Activated CD4-positive, CD25-positive, alpha-beta regulatory T cell (primary cell): ENCODE measurements at regions not wholly inside any gene's neighbourhood (a gene's known extent, or its start where the extent isn't known, plus 50 kb on each side); places are given as distances from the start of the nearest gene placed in this dataset.
"Not testable (repeated sequence)": the region's sequence is repeated elsewhere in the genome, so short reads cannot be mapped to it uniquely, and the experiment has no call there.

Experiments used
- DNase-seq, 4 experiments: peaks; one replicate each; lab custom pipeline; 2025; lab: John Stamatoyannopoulos, UW

DNA sequence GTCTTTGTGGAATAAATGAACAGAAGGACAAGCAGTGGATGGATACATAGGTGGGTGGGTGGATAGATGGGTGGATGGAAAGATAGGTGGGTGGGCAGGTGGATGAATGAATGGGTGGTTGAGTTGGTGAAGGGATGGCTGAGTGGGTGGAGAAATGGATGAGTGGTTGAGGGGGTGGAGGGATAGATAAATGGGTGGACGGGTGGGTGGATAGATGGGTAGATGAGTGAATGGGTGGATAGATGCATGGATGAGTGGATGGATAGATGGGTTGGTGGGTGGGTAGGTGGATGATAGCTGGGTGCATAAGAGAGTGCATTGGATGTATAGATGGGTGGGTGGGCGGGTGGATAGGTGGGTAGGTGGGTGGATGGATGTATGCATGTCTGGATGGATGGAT lies 63.5 kb downstream of the UNC93B1 start:
- not testable (repeated sequence) for DNase-seq

DNA sequence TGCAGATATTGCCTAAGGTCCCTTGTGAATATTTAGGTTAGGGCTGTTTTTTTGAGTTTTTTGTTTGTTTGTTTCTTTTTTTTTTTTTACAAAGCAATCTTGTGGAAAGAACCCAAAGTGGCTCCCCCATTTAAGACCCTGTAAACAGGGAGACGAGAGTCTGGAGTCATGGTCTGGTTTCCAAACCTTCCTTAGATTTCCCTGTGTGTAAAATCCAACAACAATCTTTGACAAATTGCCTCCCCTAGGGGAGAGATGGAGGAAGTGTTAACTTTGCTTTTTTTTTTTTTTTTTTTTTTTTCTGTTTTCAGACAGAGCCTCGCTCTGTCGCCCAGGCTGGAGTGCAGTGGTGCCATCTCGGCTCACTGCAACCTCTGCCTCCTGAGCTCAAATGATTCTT lies 64.9 kb downstream of the UNC93B1 start:
- not testable (repeated sequence) for DNase-seq

DNA sequence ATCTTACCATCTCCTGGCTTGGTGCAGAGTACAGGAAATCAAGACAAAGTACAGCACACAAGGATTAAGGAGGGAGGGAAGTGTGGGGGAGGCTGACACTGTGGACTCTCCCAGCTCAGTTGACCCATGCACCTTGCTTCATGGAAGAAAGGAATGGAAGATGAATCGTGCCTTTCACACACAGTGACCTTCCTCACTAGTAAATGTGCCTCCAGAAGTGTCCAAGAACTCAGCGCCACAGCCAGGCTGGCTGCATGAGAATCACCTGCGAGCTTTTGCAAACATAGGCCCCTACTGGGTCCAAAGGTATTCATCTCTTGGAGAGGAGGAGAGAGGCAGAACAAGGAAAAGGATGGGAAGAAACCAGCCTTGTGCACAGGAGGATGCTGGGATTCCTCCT lies 65.5 kb downstream of the UNC93B1 start:
- DNase-seq, result not testable (repeated sequence)

DNA sequence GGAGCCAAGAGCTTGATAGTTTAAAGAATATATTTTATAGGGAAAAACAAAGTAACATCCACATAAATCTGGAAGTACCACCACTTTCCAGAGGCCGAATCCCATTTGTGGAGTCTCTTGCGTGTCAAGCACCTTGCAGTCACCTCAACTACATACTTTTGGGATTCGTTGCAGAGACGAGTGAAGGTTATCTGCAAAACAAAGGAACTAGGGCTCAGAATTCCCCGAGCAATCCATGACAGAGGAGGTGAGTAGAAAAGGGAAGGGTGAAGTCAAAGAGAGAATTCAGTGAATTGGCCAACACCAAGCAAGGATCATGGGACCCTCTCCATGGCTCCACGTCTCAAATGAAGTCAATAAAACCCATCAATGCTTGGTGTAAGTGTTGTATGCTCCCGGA lies 80.3 kb downstream of the UNC93B1 start:
- not testable (repeated sequence) for DNase-seq

DNA sequence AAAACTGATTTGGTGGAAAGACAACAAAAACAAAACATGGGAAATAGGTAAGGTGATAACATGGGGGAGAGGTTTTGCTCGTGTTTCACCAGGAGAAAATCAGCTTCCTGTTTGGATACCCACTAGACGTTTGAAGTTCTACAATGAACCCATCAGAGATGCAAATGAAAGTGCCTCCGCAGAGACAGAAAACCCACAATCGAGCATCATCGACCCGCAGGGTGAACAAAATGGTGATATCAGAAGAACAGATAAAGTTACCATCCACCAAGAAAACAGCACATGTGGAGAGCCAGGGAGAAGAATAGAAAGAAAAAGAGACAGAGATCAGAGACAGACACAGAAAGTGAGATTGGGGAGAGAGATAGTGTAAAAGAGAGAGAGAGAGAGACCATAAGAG lies 83.4 kb downstream of the UNC93B1 start:
- DNase-seq, result not testable (repeated sequence)

DNA sequence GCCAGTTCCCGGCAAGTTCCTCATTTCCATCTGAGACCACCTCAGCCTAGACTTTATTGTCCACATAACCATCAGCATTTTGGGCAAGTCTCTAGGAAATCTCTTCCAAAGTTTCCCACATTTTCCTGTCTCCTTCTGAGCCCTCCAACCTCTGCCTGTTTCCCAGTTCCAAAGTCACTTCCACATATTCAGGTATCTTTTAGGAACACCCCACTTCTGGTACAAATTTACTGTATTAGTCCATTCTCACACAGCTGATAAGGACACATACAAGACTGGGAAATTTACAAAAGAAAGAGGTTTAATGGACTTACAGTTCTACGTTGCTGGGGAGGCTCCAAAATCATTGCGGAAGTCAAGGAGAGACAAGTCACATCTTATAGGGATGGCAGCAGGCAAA lies 91.7 kb downstream of the UNC93B1 start:
- DNase-seq, result not testable (repeated sequence)

DNA sequence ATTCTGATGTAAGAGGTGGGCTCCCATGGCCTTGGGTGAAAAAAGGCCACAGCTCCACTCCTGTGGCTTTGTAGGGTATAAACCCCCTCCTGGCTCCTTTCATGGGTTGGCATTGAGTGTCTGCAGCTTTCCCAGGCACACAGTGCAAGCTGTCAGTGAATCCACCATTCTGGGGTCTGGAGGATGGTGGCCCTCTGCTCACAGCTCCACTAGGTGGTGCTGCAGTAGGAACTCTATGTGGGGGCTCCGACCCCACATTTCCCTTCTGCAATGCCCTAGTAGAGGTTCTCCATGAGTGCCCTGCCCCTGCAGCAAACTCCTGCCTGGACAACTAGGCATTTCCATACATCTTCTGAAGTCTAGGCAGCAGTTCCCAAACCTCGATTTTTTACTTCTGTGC lies 92.7 kb downstream of the UNC93B1 start:
- DNase-seq, result not testable (repeated sequence)

DNA sequence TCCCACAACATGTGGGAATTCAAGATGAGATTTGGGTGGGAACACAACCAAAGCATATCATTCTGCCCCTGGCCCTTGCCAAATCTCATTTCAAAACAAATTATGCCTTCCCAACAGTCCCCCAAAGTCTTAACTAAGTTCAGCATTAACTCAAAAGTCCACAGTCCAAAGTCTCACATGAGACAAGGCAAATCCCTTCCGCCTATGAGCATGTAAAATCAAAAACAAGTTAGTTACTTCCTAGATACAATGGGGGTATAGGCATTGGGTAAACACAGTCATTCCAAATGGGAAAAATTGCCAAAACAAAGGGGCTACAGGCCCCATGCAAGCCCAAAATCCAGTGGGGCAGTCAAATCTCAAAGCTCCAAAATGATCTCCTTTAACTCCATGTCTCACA lies 93.1 kb downstream of the UNC93B1 start:
- not testable (repeated sequence) for DNase-seq

DNA sequence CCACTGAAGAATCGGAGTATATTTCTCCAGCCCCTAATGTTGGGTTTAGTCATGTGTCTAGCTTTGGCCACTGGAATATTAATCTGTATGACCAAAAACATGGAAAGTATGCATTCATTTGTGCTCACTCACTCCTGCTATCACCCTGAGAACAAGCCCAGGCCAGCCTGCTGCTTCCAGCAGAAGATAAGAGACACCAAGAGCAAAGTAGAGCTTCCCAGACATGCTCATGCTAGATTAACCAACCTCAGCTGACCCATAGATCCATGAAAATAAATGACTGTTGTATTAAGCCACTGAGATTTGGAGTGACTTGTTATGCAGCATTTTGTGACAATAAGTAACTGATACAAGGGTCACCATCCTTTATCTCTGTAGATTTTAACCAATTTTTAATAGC lies 96.9 kb downstream of the UNC93B1 start:
- DNase-seq, result not testable (repeated sequence)

DNA sequence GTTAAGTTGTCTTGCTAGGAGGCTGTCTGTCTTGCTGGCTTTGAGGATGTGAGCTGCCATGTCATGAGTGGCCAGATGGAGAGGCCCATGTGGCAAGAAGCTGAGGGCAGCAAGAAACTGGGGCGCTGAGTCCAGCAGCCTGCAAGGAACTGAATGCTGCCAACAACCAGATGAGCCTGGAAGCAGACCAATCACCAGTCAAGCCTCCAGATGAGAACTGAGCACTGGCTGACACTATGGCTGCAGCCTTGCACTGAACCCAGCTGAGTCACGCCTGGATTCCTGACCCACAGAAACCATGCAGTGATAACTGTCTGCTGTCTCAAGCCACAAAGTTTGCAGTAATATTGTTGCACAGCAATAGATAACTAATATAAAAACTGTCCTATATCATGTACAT lies 104.4 kb downstream of the UNC93B1 start:
- DNase-seq, result not testable (repeated sequence)

DNA sequence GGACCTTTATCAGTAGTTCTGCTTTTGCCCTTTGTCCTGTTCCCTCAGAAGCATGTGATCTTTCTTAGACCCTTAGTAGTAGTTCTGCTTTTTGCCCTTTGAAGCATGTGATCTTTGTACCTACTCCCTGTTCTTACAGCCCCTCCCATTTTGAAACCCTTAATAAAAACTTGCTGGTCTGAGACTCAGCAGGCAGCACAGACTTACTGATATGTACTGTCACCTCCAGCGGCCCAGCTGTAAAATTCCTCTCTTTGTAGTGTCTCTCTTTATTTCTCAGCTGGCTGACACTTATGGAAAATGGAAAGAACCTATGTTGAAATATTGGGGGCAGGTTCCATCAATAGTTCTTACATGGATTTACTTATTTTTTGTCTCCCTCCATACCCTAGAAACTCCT lies 110.4 kb downstream of the UNC93B1 start:
- not testable (repeated sequence) for DNase-seq

DNA sequence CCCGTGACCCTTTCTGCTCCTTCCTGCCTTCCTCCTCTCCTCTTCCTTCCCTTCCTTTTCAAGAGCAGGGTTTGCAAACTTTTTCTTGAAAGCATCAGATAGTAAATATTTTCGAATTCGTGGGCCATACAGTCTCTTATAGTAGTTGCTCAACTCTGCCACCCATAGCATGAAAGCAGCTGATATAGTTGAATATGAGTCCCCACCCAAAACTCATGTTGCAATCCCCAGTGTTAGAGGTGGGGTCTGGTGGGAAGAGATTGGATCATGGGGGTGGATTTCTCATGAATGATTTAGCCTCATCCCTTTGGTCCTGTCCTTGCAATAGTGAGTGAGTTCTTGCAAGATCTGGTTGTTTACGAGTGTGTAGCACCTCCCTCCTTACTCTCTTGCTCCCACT lies 114.3 kb downstream of the UNC93B1 start:
- DNase-seq, result not testable (repeated sequence)

DNA sequence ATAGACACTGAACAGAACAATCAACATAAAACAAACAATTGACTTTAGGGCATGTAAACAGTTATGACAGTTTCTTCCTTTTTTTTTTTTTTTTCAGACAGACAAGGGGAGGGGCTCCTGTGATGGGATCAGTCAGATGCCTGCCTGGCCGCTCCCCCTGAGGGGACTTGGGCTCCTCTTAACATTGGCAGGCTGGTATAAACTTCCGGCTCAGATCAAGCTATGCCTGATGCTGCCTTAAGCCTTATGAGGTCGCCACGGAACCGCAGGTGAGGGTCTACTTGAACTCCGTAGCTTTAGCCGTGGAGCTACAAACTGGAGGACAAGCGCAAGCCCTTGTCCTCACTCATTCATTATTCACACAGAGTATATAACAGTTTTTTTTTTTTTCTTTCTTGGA lies 115.8 kb downstream of the UNC93B1 start:
- DNase-seq, result not testable (repeated sequence)

DNA sequence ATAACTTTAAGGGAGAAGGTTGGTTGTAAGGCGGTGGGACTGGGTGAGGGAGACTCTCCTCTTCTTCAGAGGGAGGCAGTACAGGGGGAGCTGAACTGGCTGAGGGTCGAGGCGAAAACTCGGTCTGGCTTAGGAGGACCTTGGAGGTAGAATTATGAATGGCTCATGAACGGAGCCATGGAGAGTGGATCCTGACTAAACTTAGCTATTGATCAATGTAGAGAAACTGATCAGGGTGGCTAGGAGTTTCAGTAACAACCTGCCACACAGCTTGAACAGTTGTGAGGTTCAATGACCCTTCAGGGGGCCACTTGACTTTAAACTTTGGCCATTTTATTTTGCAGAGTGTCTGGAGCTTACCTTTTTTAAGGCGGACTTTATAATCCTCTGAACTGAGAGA lies 117.2 kb downstream of the UNC93B1 start:
- DNase-seq, result not testable (repeated sequence)

DNA sequence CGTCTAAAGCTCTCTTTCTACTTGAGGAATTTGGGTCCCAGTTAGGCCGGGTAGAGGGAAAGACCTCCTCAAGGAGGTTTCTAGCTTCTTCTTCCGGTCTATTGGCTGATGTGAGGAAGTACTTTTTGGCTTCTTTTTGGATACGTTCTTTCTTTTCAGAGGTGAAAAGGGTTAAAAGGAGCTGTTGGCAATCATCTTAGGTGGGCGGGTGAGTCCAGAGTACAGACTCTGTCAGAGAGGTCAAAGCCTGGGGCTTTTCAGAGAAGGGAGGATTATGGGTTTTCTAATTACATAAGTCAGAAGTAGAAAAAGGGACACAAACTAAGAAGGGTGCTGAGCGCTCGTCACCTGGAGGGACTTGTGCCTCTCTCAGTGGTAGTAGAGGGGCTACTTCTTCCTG lies 117.7 kb downstream of the UNC93B1 start:
- not testable (repeated sequence) for DNase-seq

DNA sequence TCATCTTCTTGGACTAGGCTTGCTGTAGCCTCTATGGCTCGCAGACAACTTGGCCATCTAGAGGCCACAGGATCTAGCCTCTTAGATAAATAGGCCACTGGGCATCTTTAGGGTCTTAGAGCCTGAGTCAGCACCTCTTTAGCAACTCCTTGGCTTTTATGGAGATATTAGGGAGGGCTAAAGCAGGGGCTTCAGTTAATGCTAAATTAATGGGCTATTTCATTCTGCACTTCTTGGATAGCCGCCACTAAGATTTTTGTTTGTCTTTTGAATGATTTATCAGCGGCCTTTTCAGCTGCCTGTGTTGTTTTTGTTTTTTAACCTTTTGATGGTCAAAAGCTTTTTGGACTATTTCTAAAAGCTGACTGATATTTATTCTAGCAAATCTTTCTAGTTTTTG lies 118.3 kb downstream of the UNC93B1 start:
- DNase-seq, result not testable (repeated sequence)

DNA sequence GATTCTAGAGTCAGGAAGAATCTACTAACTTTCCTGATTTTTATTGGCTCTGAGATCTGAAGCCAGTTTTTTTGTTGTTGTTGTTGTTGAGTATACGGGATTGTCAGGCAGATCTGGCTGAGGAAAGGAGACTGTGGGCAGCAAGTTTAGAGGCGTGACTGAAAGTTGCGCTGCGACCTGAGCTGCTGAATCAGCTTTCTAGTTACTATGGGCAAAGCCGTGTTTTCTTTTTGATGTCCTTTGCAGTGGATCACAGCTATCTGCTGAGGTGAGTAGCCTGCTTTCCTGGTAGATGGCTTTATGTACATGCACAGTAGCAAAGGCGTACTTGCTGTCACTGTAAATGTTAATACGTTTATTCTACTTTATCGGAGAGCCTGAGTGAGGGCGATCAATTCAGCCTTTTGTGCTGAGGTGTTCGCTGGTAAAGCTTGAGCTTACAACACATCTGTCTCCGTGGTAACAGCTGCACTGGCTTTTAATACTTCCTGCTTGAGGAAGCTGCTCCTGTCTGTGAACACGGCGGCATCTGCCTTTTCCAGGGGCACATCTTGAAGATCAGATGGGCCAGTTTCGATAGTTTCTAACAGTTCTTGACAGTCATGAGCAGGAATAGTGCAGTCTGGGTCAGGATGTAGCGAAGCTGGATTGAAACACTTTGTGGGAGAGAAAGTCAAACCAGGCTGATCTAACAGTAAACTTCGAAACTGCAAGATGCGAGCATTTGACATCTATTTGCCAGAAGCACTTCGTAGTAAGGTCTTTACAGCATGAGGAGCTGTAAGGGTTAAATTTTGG lies 118.9 kb downstream of the UNC93B1 start:
- DNase-seq, result not testable (repeated sequence)

DNA sequence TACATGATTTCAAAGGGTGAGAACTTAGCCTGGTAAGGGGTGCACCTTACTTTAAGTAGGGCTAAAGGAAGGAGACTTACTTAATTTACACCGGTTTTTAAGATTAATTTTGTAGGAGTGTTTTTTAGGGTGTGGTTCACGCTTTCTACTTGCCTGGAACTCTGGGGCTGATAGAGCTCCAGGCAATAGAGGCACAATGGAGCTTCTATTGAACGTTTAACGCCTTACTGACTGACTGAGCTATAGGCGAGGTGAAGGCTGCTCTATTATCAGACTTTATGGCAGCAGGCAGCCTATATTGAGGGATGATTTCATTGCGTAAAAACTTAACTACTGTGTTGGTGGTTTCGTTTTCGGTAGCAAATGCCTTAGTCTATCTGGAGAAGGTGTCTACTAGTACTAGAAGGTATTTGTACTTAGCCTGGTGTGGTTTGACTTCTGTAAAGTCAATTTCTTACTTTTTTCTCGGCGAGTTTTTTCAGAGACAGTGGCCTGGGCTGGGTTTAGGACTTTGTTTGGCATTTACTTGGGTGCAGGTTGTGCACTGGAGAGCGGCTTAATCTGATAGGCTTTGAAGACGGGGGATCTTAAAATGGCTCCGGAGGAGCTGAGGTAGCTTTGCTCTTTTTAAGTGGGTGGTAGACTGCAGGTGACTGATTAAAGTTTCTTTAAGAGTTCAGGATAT lies 119.7 kb downstream of the UNC93B1 start:
- DNase-seq, result not testable (repeated sequence)

DNA sequence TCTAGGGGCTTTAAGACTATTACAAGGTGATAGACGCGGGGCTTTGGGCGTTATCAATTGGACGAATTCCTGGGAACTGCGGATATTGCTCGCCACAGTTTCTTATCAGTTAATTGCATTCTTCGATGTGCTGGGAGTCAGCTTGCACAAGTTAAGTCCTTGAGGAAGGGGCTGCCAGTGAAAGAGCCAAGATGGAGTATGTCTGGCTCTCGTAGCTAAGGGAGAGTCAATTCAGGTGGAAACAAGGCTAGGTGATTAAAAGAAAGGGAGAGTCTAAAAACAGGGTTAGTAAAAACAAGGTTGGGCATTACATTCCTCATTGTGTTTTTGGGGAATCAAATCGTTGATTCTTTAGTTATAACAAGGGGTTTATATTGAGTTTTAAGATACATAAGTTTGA lies 121.6 kb downstream of the UNC93B1 start:
- DNase-seq, result not testable (repeated sequence)

DNA sequence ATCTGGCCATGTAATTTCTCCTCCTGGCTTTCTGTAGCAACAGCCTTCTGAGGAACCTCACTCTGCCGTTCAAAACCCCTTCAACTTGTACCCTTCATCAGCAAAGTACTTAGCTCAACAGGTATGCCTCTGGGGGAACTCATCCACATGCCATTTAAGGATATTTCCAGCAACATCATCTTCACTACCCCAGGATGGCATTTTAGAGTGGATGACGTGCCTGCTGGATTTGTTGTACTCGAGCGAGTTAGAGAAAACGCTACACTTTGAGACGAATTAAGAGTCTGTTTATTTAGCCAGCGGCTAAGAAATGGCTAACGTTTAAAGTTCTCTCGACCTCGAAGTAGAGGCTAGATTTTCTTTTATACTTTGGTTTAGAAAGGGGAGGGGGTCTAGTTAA lies 122.1 kb downstream of the UNC93B1 start:
- DNase-seq, result not testable (repeated sequence)

DNA sequence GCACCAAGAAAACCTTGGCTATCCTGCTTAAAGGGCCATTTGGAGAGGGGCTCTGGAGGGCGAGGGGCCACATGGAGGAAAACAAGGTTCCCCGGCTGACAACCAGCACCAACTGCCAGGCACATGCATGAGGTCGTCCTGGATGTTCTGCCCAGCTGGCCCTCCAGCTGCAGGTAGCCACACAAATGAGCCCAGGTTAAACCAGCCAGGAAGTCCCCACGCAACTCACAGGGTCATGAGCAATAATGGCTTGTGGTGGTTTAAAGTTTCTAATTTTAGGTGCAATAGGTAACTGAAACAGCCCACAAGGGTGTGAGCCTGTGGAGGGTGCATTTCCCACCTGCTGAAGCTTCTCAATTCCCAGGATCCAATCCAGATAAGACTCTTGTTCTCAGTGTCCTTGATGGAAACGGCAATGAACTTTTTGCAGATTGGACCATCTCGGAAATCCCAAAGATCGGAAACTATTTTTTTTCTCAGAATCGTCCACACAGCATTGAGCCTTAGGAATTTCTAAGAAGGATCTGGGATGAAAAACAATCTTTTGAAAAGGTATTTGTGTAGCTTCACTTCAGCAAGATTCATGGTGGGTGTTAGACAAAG lies 123.2 kb downstream of the UNC93B1 start:
- not testable (repeated sequence) for DNase-seq

DNA sequence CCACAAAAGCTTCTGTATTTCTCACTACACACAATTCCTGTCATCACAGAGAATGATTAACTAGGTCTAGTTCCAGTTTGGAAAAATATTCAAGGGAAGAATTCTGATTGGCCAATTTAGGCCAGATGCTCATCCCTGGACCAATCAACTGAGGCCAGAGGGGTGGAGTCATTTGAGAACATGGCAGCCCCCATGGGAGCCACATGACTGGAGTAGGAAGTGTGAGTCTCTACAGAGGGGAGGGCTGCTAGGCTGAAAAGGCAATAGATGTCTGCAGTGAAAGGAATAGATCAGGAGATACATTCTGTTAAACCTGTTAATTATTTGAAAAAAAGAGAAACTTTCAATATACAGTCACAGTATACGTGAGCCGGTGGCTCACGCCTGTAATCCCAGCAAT lies 125.2 kb downstream of the UNC93B1 start:
- DNase-seq, result not testable (repeated sequence)

DNA sequence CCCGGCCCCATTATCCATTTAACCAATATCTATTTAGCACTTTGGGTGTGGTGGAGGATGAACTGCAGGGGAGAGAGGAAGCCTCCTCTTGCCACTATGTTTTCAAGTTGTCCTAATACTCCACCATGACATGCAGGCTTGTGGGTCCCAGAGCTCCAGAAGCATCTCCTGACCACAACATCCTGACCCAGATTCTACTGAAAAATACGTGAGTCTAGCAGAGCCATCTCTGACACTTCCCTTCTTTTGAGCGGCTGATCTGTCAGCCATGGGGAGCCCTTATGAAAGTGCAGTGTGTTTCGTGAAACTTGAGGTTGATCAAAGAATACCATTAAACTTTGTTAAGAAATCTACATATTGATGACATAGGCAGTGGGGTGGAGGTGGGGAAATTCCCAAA lies 126.6 kb downstream of the UNC93B1 start:
- DNase-seq, result not testable (repeated sequence)
